ENCODE measurements at regions not wholly inside any gene's neighbourhood (a gene's known extent, or its start where the extent isn't known, plus 50 kb on each side); places are given as distances from the start of the nearest gene placed in this dataset.

- H3K4me3 Mint-ChIP-seq = no peak overlapping the region
- H3K4me1 ChIP-seq (ENCODE audit: insufficient read depth, low read length) = no peaks in the 10 kb centered on the region
- no peak for TF ChIP-seq CTCF (IDR thresholded peaks at IDR 0.05)
- H3K27ac Mint-ChIP-seq = no peak overlapping the region
- no peak overlapping the region for H3K4me3 ChIP-seq (ENCODE audit: low read length)
- H3K27me3 ChIP-seq (ENCODE audit: control insufficient read depth in 1 of 2, insufficient read depth in 2 of 2, low read length in 2 of 2) = no peaks in the 10 kb centered on the region
- CTCF ChIA-PET = no interaction called here
- intact Hi-C loops (cut with DNase I, micrococcal nuclease) = no loop called here
- no peak for DNase-seq
- peaks cover 3% of the 10 kb centered on the region for H3K27me3 Mint-ChIP-seq
- H3K36me3 ChIP-seq (ENCODE audit: insufficient read depth, low read length) = no peaks in the 10 kb centered on the region
- POLR2A ChIA-PET = no interaction called here
- H3K4me1 Mint-ChIP-seq (ENCODE audit: low read depth) = no peaks in the 10 kb centered on the region
- H3K36me3 Mint-ChIP-seq (ENCODE audit: low read depth) = no peaks in the 10 kb centered on the region
- H3K9me3 ChIP-seq (ENCODE audit: control insufficient read depth in 1 of 2, insufficient read depth in 1 of 2, low read length in 2 of 2) = no peaks in the 10 kb centered on the region
- no peak for ATAC-seq (ENCODE audit: poor library complexity)
- H3K27ac ChIP-seq (ENCODE audit: low read depth in 1 of 2, low read length in 2 of 2) = no peak overlapping the region
- peaks cover 1% of the 10 kb centered on the region for H3K9me3 Mint-ChIP-seq
Measured at GRCh38 chr9:85199866-85200495, 530.5 kb downstream of the NTRK2 start.

GRCh38 chr9:85192750-85193149 lies 523.2 kb downstream of the NTRK2 start:
- POLR2A ChIA-PET = no interaction called here
- H3K27ac ChIP-seq (ENCODE audit: low read depth in 1 of 2, low read length in 2 of 2) = no peak overlapping the region
- no peaks in the 10 kb centered on the region for H3K27me3 Mint-ChIP-seq
- CTCF ChIA-PET = no interaction called here
- intact Hi-C loops (cut with DNase I, micrococcal nuclease) = no loop called here
- no peak for DNase-seq
- no peaks in the 10 kb centered on the region for H3K36me3 Mint-ChIP-seq (ENCODE audit: low read depth)
- H3K27ac Mint-ChIP-seq = no peak overlapping the region
- H3K9me3 Mint-ChIP-seq = peaks cover 9% of the 10 kb centered on the region
- H3K9me3 ChIP-seq (ENCODE audit: control insufficient read depth in 1 of 2, insufficient read depth in 1 of 2, low read length in 2 of 2) = no peaks in the 10 kb centered on the region
- H3K4me1 Mint-ChIP-seq (ENCODE audit: low read depth) = no peaks in the 10 kb centered on the region
- no peak for ATAC-seq (ENCODE audit: poor library complexity)
- H3K4me1 ChIP-seq (ENCODE audit: insufficient read depth, low read length) = no peaks in the 10 kb centered on the region
- H3K4me3 Mint-ChIP-seq = no peak overlapping the region
- H3K36me3 ChIP-seq (ENCODE audit: insufficient read depth, low read length) = no peaks in the 10 kb centered on the region
- H3K27me3 ChIP-seq (ENCODE audit: control insufficient read depth in 1 of 2, insufficient read depth in 2 of 2, low read length in 2 of 2) = no peaks in the 10 kb centered on the region
- no peak for TF ChIP-seq CTCF (IDR thresholded peaks at IDR 0.05)
- H3K4me3 ChIP-seq (ENCODE audit: low read length) = no peak overlapping the region

GRCh38 chr9:85186218-85186585 lies 516.7 kb downstream of the NTRK2 start:
- intact Hi-C loops (cut with DNase I, micrococcal nuclease) = no loop called here
- no peak for ATAC-seq (ENCODE audit: poor library complexity)
- Histone ChIP-seq H3K27me3 (ENCODE audit: control insufficient read depth in 1 of 2, insufficient read depth in 2 of 2, low read length in 2 of 2) (no peaks in the 10 kb centered on the region), H3K9me3 (ENCODE audit: control insufficient read depth in 1 of 2, insufficient read depth in 1 of 2, low read length in 2 of 2) (no peaks in the 10 kb centered on the region), H3K4me3 (ENCODE audit: low read length) (no peak overlapping the region), H3K4me1 (ENCODE audit: insufficient read depth, low read length) (no peaks in the 10 kb centered on the region), H3K36me3 (ENCODE audit: insufficient read depth, low read length) (no peaks in the 10 kb centered on the region), H3K27ac (ENCODE audit: low read depth in 1 of 2, low read length in 2 of 2) (no peak overlapping the region)
- Mint-ChIP-seq H3K27me3 (peaks cover 22% of the 10 kb centered on the region), H3K9me3 (no peaks in the 10 kb centered on the region), H3K4me1 (ENCODE audit: low read depth) (no peaks in the 10 kb centered on the region), H3K4me3 (no peak overlapping the region), H3K27ac (no peak overlapping the region), H3K36me3 (ENCODE audit: low read depth) (no peaks in the 10 kb centered on the region)
- POLR2A ChIA-PET = no interaction called here
- TF ChIP-seq CTCF (IDR thresholded peaks at IDR 0.05) = no peak
- DNase-seq = no peak
- CTCF ChIA-PET = no interaction called here
